LNCAP (cell line): ENCODE measurements at regions not wholly inside any gene's neighbourhood (a gene's known extent, or its start where the extent isn't known, plus 50 kb on each side); places are given as distances from the start of the nearest gene placed in this dataset.

Experiments
- CTCF ChIP-seq: fragments of 450-650 bp; IDR thresholded peaks from 2 replicates; pipeline ENCODE4 v1.5.1; 2017; ENCODE audit warnings: mild to moderate bottlenecking

- no peak for TF ChIP-seq CTCF
These were observed 944.0 kb downstream of the KCNJ2 start for GRCh38 chr17:71113347-71113746.

- TF ChIP-seq CTCF: no peak
These were observed 945.8 kb downstream of the KCNJ2 start for GRCh38 chr17:71114911-71115668.

GRCh38 chr17:71115669-71115972 is 946.3 kb downstream of the KCNJ2 start:
- no peak for TF ChIP-seq CTCF

GRCh38 chr17:71117466-71117865 is 948.1 kb downstream of the KCNJ2 start:
- no peak for TF ChIP-seq CTCF

- TF ChIP-seq CTCF: peak; percentile 48
These were observed 948.7 kb downstream of the KCNJ2 start for GRCh38 chr17:71118039-71118438.

GRCh38 chr17:71127416-71127815 is 958.1 kb downstream of the KCNJ2 start:
- TF ChIP-seq CTCF: no peak

GRCh38 chr17:71142333-71142732 is 973.0 kb downstream of the KCNJ2 start:
- no peak for TF ChIP-seq CTCF

GRCh38 chr17:71145486-71145885 is 975.3 kb upstream of the SOX9 start:
- TF ChIP-seq CTCF: no peak
